ENCODE measurements at regions not wholly inside any gene's neighbourhood (a gene's known extent, or its start where the extent isn't known, plus 50 kb on each side); places are given as distances from the start of the nearest gene placed in this dataset.

DNA sequence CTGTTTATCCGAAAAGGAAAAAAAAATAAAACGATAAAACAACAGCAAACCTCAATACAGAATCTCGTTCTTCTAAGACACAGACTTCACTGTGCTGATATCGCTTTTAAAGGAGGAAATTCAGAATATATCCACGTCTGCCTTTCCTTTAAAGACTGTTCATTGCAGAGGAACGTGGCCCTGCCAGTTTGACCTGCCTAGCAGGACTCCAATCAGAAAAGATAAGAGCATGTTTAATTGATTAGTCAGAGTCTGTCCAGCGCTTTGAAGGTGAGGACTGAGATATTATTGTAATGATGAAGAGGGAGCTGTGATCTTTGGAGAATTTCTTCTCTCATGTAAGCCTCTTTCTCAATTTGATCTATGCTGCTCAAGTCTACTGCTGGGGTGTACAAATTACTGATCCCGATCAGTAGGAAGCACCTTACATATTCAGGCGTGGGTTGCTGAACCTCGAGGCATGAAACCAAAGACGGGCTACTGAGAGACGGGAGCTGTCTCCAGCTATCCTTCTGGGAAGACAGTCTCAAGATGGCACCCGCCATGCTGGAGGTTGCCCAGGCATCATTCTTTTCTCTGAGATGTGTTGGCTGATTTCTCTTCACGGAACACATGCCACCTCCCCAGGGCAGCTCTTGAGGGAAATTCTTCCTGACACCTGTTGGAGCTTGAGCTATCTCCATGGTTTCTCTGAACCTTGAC is 146.1 kb downstream of the SHOX start (continued):
- TF ChIP-seq, protein P1, sequence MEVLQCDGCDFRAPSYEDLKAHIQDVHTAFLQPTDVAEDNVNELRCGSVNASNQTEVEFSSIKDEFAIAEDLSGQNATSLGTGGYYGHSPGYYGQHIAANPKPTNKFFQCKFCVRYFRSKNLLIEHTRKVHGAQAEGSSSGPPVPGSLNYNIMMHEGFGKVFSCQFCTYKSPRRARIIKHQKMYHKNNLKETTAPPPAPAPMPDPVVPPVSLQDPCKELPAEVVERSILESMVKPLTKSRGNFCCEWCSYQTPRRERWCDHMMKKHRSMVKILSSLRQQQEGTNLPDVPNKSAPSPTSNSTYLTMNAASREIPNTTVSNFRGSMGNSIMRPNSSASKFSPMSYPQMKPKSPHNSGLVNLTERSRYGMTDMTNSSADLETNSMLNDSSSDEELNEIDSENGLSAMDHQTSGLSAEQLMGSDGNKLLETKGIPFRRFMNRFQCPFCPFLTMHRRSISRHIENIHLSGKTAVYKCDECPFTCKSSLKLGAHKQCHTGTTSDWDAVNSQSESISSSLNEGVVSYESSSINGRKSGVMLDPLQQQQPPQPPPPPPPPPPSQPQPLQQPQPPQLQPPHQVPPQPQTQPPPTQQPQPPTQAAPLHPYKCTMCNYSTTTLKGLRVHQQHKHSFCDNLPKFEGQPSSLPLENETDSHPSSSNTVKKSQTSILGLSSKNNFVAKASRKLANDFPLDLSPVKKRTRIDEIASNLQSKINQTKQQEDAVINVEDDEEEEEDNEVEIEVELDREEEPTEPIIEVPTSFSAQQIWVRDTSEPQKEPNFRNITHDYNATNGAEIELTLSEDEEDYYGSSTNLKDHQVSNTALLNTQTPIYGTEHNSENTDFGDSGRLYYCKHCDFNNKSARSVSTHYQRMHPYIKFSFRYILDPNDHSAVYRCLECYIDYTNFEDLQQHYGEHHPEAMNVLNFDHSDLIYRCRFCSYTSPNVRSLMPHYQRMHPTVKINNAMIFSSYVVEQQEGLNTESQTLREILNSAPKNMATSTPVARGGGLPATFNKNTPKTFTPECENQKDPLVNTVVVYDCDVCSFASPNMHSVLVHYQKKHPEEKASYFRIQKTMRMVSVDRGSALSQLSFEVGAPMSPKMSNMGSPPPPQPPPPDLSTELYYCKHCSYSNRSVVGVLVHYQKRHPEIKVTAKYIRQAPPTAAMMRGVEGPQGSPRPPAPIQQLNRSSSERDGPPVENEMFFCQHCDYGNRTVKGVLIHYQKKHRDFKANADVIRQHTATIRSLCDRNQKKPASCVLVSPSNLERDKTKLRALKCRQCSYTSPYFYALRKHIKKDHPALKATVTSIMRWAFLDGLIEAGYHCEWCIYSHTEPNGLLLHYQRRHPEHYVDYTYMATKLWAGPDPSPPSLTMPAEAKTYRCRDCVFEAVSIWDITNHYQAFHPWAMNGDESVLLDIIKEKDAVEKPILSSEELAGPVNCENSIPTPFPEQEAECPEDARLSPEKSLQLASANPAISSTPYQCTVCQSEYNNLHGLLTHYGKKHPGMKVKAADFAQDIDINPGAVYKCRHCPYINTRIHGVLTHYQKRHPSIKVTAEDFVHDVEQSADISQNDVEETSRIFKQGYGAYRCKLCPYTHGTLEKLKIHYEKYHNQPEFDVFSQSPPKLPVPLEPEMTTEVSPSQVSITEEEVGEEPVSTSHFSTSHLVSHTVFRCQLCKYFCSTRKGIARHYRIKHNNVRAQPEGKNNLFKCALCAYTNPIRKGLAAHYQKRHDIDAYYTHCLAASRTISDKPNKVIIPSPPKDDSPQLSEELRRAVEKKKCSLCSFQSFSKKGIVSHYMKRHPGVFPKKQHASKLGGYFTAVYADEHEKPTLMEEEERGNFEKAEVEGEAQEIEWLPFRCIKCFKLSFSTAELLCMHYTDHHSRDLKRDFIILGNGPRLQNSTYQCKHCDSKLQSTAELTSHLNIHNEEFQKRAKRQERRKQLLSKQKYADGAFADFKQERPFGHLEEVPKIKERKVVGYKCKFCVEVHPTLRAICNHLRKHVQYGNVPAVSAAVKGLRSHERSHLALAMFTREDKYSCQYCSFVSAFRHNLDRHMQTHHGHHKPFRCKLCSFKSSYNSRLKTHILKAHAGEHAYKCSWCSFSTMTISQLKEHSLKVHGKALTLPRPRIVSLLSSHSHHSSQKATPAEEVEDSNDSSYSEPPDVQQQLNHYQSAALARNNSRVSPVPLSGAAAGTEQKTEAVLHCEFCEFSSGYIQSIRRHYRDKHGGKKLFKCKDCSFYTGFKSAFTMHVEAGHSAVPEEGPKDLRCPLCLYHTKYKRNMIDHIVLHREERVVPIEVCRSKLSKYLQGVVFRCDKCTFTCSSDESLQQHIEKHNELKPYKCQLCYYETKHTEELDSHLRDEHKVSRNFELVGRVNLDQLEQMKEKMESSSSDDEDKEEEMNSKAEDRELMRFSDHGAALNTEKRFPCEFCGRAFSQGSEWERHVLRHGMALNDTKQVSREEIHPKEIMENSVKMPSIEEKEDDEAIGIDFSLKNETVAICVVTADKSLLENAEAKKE (CRISPR knock-in tag; IDR thresholded peaks at IDR 0.05): no peak
- TF ChIP-seq, protein P2, sequence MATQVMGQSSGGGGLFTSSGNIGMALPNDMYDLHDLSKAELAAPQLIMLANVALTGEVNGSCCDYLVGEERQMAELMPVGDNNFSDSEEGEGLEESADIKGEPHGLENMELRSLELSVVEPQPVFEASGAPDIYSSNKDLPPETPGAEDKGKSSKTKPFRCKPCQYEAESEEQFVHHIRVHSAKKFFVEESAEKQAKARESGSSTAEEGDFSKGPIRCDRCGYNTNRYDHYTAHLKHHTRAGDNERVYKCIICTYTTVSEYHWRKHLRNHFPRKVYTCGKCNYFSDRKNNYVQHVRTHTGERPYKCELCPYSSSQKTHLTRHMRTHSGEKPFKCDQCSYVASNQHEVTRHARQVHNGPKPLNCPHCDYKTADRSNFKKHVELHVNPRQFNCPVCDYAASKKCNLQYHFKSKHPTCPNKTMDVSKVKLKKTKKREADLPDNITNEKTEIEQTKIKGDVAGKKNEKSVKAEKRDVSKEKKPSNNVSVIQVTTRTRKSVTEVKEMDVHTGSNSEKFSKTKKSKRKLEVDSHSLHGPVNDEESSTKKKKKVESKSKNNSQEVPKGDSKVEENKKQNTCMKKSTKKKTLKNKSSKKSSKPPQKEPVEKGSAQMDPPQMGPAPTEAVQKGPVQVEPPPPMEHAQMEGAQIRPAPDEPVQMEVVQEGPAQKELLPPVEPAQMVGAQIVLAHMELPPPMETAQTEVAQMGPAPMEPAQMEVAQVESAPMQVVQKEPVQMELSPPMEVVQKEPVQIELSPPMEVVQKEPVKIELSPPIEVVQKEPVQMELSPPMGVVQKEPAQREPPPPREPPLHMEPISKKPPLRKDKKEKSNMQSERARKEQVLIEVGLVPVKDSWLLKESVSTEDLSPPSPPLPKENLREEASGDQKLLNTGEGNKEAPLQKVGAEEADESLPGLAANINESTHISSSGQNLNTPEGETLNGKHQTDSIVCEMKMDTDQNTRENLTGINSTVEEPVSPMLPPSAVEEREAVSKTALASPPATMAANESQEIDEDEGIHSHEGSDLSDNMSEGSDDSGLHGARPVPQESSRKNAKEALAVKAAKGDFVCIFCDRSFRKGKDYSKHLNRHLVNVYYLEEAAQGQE (IDR thresholded peaks at IDR 0.05; ENCODE audit: unreplicated experiment): no peak
- TF ChIP-seq, protein P3, sequence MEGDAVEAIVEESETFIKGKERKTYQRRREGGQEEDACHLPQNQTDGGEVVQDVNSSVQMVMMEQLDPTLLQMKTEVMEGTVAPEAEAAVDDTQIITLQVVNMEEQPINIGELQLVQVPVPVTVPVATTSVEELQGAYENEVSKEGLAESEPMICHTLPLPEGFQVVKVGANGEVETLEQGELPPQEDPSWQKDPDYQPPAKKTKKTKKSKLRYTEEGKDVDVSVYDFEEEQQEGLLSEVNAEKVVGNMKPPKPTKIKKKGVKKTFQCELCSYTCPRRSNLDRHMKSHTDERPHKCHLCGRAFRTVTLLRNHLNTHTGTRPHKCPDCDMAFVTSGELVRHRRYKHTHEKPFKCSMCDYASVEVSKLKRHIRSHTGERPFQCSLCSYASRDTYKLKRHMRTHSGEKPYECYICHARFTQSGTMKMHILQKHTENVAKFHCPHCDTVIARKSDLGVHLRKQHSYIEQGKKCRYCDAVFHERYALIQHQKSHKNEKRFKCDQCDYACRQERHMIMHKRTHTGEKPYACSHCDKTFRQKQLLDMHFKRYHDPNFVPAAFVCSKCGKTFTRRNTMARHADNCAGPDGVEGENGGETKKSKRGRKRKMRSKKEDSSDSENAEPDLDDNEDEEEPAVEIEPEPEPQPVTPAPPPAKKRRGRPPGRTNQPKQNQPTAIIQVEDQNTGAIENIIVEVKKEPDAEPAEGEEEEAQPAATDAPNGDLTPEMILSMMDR (conservative IDR thresholded peaks at IDR 0.05; ENCODE audit: low read depth in 2 of 2): no peak
- no peak for TF ChIP-seq STAT1 (IDR thresholded peaks at IDR 0.05; ENCODE audit: unreplicated experiment)

Measured in GM23338 (cell line).